Tongue (tissue), 1 donor: ENCODE measurements at regions not wholly inside any gene's neighbourhood (a gene's known extent, or its start where the extent isn't known, plus 50 kb on each side); places are given as distances from the start of the nearest gene placed in this dataset.
"Not testable (repeated sequence)": the region's sequence is repeated elsewhere in the genome, so short reads cannot be mapped to it uniquely, and the experiment has no call there.

ENCODE experiments used
- DNase-seq: peaks from one replicate; pipeline ENCODE4 v3.0.0-alpha.2; 2015

DNA sequence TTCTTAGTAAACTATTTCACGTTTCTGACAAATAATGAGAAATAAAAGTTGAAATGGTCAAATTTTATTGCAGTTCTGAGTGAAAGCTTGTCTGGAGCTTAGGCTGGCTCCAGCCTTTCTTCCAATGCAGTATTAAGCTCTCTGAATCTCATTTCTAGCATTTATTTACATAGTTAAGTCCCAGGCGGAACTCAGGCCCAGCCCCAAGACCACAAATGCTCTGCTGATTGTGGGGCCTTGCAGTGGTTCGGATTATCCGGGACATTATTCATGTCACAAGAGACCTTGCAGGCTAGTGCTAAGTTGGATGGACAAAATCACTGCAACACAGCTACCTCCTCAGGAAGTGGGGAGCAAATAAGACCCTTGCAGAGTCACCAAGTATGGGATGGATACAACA, 2009.3 kb upstream of the CELF4 start:
- DNase-seq = no peak

GRCh38 chr18:39571511-39571910, 2005.9 kb upstream of the CELF4 start:
- DNase-seq = no peak

DNA sequence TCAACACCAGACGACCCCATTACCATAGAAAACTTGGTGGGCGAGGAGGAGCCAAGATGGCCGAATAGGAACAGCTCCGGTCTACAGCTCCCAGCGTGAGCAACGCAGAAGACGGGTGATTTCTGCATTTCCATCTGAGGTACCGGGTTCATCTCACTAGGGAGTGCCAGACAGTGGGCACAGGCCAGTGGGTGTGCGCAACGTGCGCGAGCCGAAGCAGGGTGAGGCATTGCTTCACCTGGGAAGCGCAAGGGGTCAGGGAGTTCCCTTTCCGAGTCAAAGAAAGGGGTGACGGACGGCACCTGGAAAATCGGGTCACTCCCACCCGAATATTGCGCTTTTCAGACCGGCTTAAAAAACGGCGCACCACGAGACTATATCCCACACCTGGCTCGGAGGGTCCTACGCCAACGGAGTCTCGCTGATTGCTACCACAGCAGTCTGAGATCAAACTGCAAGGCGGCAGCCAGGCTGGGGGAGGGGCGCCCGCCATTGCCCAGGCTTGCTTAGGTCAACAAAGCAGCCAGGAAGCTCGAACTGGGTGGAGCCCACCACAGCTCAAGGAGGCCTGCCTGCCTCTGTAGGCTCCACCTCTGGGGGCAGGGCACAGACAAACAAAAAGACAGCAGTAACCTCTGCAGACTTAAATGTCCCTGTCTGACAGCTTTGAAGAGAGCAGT, 2000.1 kb upstream of the CELF4 start:
- DNase-seq = not testable (repeated sequence)

DNA sequence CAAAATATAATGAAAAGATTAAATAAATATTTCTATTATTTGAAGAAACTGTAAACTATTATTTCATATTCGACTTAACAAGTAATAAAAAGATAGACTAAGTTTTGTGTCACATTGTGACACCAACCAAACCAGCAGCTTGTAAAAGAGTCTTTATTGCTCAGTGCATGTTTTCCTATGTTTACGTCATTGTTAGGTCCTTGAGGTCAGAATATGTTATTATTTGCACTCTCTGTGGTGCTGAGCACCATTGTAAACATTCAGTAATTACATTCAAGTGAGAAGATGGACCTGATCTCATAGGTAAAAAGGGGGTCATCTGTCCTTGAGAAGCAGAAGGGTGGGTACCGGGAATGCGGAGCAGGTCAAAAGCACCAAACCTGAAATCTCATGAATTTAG, 1999.1 kb upstream of the CELF4 start:
- no peak for DNase-seq

GRCh38 chr18:39561126-39561525, 1995.5 kb upstream of the CELF4 start:
- peak; percentile 22 for DNase-seq

DNA sequence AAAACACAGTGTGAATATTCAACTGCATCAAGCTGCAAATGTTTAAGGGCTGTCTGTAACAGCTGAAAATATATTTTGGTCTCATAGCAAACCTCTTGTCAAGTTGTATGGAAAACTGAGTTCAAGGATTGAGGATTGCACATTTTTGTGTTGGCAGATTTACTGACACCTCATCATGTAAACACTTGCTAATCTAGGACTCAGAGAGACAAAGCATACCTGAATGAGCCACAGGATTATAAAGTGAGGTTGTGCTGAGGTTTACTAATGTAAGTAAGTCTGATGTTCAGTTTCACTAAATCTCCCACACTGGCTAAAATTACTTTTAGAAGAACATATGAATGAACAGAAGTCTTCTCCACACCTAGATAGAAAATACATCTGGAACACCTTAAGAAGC, 1993.1 kb upstream of the CELF4 start:
- DNase-seq = no peak

DNA sequence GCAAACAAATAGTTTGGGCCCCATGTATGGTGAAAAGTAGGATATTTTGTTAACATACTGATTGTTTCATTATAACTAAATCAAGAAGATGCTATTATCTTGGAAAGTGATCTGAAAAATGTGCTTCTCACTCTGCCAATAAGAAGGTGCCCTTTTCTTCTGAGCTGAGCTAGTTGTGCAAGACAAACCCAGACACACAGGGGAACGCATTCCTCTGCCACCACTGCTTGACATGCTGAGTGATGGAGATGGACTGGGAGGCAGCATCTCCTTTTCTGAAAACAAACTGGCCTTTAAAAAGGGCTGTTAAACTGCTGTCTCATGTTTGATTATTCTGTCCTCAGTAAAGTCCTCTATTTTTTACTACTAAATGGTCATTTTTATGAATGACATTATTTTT, 1989.9 kb upstream of the CELF4 start:
- no peak for DNase-seq

GRCh38 chr18:39550701-39551100, 1985.1 kb upstream of the CELF4 start:
- DNase-seq = no peak

DNA sequence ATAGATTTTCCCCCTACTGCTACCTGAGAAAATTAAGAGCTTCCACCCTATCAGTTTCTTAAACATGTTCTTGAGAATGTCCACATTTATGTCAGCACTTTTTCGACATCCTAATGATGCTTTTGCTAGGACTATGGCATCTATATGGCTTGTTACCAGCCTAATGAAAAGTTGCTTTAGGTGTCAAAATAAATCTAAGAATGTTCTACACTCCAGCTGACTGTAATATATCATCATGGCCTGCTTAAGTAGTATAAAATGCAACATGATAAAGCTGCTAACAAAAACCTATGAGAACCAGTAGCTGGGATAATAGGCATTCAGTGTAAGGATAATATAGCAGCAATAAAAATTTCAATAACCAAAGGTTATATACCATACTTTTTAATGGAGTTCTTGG, 1983.5 kb upstream of the CELF4 start:
- DNase-seq = no peak

GRCh38 chr18:39531659-39532058, 1966.1 kb upstream of the CELF4 start:
- DNase-seq = no peak

DNA sequence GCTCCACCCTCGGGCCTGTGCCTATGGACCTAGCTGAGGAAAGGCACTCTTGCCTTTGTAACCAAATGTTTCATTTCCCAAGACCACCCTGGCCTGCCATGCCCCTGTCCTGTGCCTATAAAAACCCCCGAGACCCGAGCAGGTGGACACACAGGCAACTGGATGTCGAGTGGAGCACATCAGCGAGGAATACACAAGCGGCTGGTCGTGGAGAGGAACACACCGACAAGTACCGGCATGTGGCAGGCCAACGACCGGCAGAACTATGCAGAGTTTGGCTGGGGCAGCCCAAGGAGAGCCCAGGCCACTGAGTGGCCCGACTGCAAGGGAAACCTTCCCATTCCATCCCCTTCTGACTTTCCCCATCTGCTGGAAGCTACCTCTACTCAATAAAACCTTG, 1963.8 kb upstream of the CELF4 start:
- DNase-seq = no peak

DNA sequence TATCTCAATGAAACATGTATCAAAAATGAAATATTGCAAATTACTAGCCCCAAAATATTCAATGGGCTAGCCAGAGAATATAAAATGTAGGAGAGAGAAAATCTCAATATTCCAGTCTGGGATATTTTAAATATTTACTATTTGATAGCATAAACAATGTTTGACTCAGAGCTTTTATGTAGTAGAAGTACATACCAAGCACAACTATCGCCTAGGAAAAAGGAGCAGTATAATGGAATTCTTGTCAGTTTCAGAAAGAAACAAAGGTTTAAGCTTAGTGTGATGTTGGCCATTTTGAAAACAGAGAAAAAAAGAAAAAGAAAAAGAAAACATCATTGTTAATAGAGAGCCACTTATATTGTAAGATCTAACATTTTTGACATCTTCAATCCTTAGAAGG, 1961.9 kb upstream of the CELF4 start:
- no peak for DNase-seq

GRCh38 chr18:39524370-39524769, 1958.8 kb upstream of the CELF4 start:
- no peak for DNase-seq

DNA sequence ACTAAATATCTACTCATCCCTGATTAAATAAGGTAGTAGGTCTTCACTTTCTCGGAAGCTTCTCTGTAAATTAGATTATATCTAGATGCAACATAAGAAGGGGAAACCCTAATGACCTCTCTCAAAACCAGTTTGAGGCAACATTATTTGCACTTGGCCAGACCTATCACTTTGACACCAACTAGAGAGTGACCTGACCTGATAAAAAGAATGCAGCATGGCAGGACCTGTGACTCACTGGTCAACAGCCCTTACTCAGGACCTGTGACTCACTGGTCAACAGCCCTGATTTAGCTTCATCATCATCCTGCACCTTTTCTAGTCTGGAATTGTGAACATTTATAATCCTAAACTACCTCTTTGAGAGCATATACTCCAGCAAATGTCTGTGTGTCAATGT, 1957.7 kb upstream of the CELF4 start:
- no peak for DNase-seq

- DNase-seq = no peak
These were observed 1955.6 kb upstream of the CELF4 start for GRCh38 chr18:39521164-39521563.

GRCh38 chr18:39519741-39520140, 1954.1 kb upstream of the CELF4 start:
- no peak for DNase-seq

DNA sequence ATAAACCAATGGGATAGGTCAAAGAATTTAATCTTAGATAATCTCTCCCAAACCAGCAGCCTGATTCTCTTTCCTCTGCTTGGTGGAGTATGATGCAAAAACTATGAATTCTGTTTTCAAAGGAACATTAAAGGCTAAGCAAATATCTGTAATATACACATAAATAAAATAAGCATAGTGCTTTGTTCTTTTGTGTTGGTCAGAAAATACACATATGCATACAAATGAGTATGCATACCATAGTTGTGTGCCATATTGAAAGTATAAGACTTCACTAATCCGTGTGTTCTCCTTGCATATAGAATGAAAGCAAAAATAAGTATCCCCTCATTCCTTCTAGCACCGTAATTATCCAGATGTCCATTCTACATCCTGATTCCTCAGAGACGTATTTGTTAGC, 1949.7 kb upstream of the CELF4 start:
- no peak for DNase-seq

- no peak for DNase-seq
These were observed 1947.6 kb upstream of the CELF4 start for GRCh38 chr18:39513186-39513585.

DNA sequence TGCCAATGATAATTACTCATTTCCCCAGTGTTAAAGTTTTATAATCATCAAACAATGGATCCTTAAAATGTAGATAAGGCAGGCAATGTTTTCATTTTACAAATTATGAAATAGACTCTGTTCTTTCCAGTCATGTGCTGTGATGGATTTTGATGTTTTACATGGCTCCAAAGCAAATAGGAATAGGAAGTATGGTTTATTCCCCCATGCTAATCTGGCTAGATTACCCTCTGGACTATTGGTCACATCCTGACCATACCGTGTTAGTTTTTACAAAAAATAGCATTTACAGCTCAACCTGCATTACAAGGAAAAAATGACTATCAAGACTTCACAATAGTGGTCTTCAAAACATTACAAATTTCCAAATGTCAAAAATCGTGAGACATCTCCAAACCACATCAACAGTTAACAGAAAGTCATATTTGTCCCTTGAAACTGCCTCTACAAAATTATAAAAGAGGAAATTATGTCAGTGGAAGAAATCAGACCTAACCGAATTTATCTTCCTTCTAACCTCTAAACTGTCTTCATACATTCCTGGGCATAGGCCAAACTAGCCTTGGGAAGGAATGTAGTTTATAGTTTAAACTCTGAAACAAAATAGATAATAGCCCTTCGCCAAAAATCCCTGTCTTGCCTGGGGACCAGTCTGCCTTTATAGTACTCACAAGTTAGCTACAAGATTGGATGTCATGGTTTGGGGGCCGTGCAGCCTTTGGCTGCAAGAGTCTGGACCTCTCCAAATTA, 1941.2 kb upstream of the CELF4 start:
- DNase-seq = no peak

DNA sequence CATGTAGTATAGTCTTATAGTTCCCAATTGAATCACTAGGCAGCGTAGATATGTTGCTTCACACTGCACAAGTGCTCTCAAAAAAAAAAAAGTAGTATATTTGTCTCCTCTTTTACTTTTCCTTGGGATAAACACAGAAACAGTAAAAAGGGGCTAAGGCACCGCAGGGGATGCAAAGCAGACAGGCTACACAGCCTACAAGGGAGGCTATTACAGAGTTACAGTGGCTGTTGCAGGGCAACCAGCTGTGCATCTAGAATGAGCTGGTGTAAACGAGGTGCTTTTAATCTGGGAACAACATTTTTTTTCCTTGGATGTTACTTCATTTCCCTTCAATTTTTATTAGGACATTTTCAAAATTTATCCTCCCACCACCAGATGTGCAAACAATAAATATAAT, 1934.7 kb upstream of the CELF4 start:
- no peak for DNase-seq

DNA sequence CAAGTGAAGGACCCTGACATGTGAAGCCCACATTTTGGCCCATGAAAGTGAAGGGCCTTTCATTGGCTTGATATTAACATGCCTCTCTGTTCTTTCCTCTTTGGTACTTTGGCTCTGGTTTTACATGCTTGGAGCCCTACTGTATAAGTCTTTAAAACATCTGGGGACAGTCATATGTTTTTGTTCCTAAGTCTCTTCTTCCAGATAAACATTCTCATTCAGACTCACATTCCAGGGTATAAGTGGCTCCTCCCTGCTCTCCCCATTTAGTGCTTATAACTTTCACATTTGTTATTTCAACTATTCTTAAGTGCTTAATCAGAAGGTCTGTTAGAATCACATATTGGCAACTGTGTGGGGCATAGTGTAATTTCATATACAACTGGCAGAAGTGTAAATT, 1932.2 kb upstream of the CELF4 start:
- DNase-seq = no peak

- DNase-seq = no peak
These were observed 1931.4 kb upstream of the CELF4 start for GRCh38 chr18:39496986-39497385.

DNA sequence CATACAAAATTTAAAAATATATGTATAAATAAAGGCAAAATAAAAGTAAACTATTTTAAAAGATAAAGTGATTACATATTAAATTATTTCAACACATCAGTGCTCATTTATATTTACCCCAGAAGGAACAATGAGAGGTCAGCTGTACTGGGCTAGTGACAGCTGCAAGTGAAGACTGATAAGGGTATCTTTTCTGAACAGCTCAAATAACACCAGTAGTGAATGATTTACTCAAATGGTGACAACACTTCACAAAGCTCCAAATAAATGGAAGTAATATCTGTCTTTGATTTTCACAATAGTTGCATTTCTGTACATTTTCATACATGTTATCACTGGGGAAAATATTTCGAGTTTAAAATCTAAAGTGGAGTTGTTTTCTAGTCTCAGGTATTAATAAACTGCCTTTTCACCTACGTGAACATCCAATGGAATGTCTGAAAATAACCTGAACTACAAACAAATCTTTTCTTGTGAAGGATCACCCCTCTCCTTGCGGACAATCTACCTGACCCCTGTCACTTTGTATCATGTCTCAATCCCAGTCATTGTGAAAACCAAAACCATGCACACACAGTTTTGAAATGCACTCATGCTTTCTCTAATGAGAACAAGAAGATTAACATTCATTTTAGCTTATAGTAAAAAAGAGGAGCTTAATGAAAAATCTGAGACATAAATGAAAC, 1928.8 kb upstream of the CELF4 start:
- DNase-seq = peak; percentile 10

DNA sequence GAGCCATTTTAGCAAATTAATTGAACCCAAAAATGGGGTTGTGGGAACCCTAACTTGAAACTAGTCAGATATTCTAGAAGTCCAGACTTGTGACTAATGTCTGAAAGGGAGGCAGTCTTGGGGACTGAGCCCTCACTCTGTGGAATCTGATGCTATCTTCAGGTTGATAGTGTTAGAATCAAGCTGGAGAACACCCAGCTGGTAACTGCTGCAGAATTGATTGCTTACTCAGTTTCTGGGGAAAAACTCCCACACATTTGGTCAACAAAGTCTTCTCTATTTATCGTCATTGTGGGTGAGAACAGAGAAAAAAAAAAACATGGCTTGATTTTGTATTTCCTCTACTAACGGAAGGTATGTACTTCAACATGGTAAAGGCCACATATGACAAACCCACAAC, 1925.8 kb upstream of the CELF4 start:
- no peak for DNase-seq
